RWPE2 (cell line): ENCODE measurements at regions not wholly inside any gene's neighbourhood (a gene's known extent, or its start where the extent isn't known, plus 50 kb on each side); places are given as distances from the start of the nearest gene placed in this dataset.
"Not testable (repeated sequence)": the region's sequence is repeated elsewhere in the genome, so short reads cannot be mapped to it uniquely, and the experiment has no call there.

Source experiments
- ATAC-seq: fragments of 200-7000 bp; cut with Tn5 transposase; 3 replicates; pipeline ENCODE4 v1.9.1; 2021; ENCODE audit warnings: low read depth
- DNase-seq: peaks from one replicate; pipeline ENCODE4 v3.0.0-alpha.2; 2020; ENCODE audit warnings: low spot score
- H3K27ac ChIP-seq: fragments of 450-650 bp; 2 replicates; pipeline ENCODE4 v1.5.1; 2017; ENCODE audit warnings: mild to moderate bottlenecking; ENCODE audit not compliant: poor library complexity, severe bottlenecking
- H3K27me3 ChIP-seq: fragments of 250-450 bp; sonication (Bioruptor Pico); 2 replicates; pipeline ENCODE4 v1.5.1; 2021; ENCODE audit warnings: mild to moderate bottlenecking, moderate library complexity; ENCODE audit not compliant: insufficient read depth, poor library complexity, severe bottlenecking
- H3K36me3 ChIP-seq: fragments of 250-450 bp; sonication (Bioruptor Pico); 2 replicates; pipeline ENCODE4 v1.5.1; 2020; ENCODE audit warnings: low read depth, mild to moderate bottlenecking, moderate library complexity
- H3K4me1 ChIP-seq: fragments of 250-450 bp; sonication (Bioruptor Pico); 2 replicates; pipeline ENCODE4 v1.5.1; 2021; ENCODE audit warnings: mild to moderate bottlenecking, moderate library complexity; ENCODE audit not compliant: insufficient read depth, poor library complexity, severe bottlenecking
- H3K4me3 ChIP-seq: fragments of 250-450 bp; sonication (Bioruptor Pico); 2 replicates; pipeline ENCODE4 v1.5.1; 2021; ENCODE audit warnings: mild to moderate bottlenecking, moderate library complexity; ENCODE audit not compliant: severe bottlenecking
- H3K9me3 ChIP-seq: fragments of 250-450 bp; sonication (Bioruptor Pico); 2 replicates; pipeline ENCODE4 v1.5.1; 2021; ENCODE audit warnings: mild to moderate bottlenecking, moderate library complexity; ENCODE audit not compliant: severe bottlenecking
- TF ChIP-seq, protein P1 (sequence below): fragments of 450-650 bp; IDR thresholded peaks from one replicate; pipeline ENCODE4 v1.5.1; 2017; ENCODE audit warnings: mild to moderate bottlenecking, moderate library complexity; ENCODE audit not compliant: poor library complexity, severe bottlenecking

DNA sequence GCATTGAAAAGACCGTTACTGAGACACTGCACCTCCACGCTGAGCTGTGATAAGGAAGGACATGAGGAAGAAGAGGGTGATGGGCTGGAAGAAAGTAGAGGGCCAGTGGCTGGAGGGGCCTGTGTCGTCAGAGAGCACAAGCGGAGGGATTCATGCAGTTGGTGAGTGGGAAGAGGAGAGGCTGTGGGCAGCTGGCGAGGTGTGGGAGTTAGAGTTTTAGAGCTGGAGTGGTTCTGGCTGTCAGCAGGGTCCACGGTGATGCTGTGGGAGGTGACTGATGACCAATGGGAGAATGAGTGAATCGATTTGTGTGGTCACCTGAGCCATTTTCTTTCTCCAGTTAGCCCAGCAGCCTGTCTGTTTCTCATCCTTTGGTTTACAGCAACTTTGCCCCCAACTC lies 66.2 kb upstream of the SLC2A1 start:
- ATAC-seq (no peak), DNase-seq (no peak)
- TF ChIP-seq, protein P1, sequence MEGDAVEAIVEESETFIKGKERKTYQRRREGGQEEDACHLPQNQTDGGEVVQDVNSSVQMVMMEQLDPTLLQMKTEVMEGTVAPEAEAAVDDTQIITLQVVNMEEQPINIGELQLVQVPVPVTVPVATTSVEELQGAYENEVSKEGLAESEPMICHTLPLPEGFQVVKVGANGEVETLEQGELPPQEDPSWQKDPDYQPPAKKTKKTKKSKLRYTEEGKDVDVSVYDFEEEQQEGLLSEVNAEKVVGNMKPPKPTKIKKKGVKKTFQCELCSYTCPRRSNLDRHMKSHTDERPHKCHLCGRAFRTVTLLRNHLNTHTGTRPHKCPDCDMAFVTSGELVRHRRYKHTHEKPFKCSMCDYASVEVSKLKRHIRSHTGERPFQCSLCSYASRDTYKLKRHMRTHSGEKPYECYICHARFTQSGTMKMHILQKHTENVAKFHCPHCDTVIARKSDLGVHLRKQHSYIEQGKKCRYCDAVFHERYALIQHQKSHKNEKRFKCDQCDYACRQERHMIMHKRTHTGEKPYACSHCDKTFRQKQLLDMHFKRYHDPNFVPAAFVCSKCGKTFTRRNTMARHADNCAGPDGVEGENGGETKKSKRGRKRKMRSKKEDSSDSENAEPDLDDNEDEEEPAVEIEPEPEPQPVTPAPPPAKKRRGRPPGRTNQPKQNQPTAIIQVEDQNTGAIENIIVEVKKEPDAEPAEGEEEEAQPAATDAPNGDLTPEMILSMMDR = no peak
- no peaks in the 10 kb centered on the region for H3K36me3 ChIP-seq
- H3K9me3 ChIP-seq = no peaks in the 10 kb centered on the region
- no peak overlapping the region for H3K27ac ChIP-seq
- no peaks in the 10 kb centered on the region for H3K27me3 ChIP-seq
- no peak overlapping the region for H3K4me3 ChIP-seq
- H3K4me1 ChIP-seq = peaks cover 26% of the 10 kb centered on the region

DNA sequence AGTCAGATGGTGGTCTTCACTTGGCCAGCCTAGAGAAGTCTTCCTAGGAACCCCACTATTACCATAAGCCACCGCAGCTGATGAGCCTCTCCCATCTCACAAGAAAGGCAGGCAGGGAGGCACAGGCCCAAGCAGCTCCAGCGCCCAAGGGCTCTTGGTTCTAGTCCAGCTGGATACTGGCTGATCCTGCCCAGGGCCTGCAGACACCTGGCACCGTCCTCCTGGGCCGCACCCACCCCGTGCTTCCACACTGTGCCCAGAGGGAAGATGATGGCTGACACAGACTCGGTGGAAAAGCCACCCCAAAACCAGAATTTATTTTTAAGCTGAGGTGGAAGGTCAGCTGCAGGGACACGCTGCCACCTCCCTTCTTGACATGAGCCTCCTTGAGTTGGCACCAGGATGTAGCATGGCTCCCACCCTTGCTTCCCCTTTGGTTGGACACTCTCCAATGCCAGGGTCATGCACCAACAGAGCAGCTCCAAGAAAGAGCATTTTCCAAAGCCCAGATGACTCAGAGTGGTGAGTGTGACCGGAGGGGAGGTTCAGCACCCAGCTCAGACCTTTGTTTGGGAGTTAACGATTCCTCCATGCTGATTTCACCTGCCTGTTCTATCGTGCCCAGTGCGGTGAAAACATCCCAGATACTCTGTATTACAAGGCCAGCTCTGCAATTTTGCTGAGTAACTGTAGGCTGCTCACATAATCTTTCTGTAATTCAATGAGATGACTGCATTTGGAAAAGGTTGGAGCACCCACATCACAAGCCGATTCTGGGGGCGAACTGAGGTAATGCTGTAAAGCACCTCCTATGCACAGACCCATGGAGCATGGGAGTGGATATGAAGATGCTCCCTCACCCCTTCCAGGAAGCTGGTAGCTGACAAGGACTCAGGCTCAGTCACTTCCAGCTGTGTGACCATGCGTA lies 63.1 kb upstream of the SLC2A1 start:
- Histone ChIP-seq H3K27ac (peak overlapping the region; percentile 77), H3K9me3 (no peaks in the 10 kb centered on the region), H3K36me3 (no peaks in the 10 kb centered on the region), H3K4me1 (peaks cover 26% of the 10 kb centered on the region), H3K4me3 (no peak overlapping the region), H3K27me3 (no peaks in the 10 kb centered on the region)
- ATAC-seq (peak; percentile 91), DNase-seq (peak; percentile 91)
- TF ChIP-seq, protein P1 = no peak

DNA sequence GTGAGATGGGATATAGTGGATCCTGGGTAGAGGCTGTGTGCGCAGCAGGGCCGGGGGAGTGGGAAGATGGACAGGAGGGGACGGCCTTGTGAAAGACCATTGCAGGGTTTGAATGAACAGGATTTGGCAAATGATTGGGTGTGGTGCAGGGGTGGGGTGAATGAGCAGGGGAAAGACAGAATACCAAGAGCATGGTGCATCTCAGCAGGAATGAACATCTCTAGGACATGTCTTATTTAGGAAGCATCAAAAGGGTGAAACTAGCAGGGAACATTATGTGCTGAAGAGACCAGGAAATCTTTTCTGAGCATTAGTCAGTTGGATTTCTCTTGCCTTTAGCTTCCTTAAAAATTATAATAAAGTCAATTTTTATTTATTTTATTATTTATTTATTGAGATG lies 60.6 kb upstream of the SLC2A1 start:
- no peak for DNase-seq
- Histone ChIP-seq H3K36me3 (no peaks in the 10 kb centered on the region), H3K9me3 (no peaks in the 10 kb centered on the region), H3K4me1 (peaks cover 26% of the 10 kb centered on the region), H3K4me3 (no peak overlapping the region), H3K27ac (no peak overlapping the region), H3K27me3 (no peaks in the 10 kb centered on the region)
- TF ChIP-seq, protein P1 = no peak
- ATAC-seq = no peak

DNA sequence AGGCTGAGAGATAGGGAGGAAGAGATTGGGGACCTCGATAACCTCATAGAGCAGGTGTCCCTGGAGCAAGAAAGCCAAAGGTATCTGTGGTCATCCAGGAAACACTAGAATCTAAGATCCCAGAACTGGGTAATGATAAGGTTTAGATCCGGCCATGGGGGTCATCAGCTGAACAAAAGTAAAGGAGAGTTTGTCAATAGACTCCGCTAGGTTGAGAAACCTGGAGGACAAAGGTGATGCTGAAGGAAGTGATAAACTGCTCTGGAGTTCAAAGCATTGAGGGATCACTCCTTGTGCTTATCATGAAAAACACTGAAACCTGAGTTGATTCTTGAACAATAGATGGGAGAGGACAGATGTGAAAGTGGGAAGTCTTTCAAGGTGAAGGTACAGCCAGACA lies 59.5 kb upstream of the SLC2A1 start:
- H3K27ac ChIP-seq = no peak overlapping the region
- DNase-seq (no peak), ATAC-seq (no peak)
- TF ChIP-seq, protein P1 = no peak
- no peaks in the 10 kb centered on the region for H3K9me3 ChIP-seq
- peaks cover 26% of the 10 kb centered on the region for H3K4me1 ChIP-seq
- no peak overlapping the region for H3K4me3 ChIP-seq
- H3K36me3 ChIP-seq = no peaks in the 10 kb centered on the region
- no peaks in the 10 kb centered on the region for H3K27me3 ChIP-seq

GRCh38 chr1:43015269-43015668 lies 56.6 kb upstream of the SLC2A1 start:
- H3K4me3 ChIP-seq = no peak overlapping the region
- no peaks in the 10 kb centered on the region for H3K4me1 ChIP-seq
- ATAC-seq = peak; percentile 45; the same call in 1 of the 3 replicates
- TF ChIP-seq, protein P1 = no peak
- no peak for DNase-seq
- no peaks in the 10 kb centered on the region for H3K27me3 ChIP-seq
- H3K27ac ChIP-seq = peak overlapping the region; percentile 28
- no peaks in the 10 kb centered on the region for H3K36me3 ChIP-seq
- H3K9me3 ChIP-seq = no peaks in the 10 kb centered on the region

DNA sequence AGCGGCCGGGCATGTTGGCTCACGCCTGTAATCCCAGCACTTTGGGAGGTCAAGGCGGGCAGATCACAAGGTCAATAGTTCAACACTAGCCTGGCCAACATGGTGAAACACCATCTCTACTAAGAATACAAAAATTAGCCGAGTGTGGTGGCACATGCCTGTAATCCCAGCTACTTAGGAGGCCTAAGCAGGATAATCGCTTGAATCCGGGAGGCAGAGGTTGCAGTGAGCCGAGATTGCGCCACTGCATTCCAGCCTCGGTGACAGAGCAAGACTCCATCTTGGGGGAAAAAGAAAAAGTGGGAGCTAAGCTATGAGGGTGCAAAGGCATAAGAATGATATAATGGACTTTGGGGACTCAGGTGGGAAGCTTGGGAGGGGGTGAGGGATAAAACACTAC lies 55.9 kb upstream of the SLC2A1 start:
- not testable (repeated sequence) for H3K9me3 ChIP-seq, ATAC-seq, H3K27me3 ChIP-seq, H3K4me1 ChIP-seq, H3K4me3 ChIP-seq, H3K36me3 ChIP-seq, DNase-seq
- H3K27ac ChIP-seq = peak overlapping the region; percentile 28
